ENCODE measurements at regions not wholly inside any gene's neighbourhood (a gene's known extent, or its start where the extent isn't known, plus 50 kb on each side); places are given as distances from the start of the nearest gene placed in this dataset.

- DNase-seq (ENCODE audit: low read depth) = peak; percentile 74
- peak overlapping the region; percentile 71 for H3K4me3 ChIP-seq (ENCODE audit: low read depth, low read length)
- TF ChIP-seq, protein P1, sequence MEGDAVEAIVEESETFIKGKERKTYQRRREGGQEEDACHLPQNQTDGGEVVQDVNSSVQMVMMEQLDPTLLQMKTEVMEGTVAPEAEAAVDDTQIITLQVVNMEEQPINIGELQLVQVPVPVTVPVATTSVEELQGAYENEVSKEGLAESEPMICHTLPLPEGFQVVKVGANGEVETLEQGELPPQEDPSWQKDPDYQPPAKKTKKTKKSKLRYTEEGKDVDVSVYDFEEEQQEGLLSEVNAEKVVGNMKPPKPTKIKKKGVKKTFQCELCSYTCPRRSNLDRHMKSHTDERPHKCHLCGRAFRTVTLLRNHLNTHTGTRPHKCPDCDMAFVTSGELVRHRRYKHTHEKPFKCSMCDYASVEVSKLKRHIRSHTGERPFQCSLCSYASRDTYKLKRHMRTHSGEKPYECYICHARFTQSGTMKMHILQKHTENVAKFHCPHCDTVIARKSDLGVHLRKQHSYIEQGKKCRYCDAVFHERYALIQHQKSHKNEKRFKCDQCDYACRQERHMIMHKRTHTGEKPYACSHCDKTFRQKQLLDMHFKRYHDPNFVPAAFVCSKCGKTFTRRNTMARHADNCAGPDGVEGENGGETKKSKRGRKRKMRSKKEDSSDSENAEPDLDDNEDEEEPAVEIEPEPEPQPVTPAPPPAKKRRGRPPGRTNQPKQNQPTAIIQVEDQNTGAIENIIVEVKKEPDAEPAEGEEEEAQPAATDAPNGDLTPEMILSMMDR (conservative IDR thresholded peaks at IDR 0.05; ENCODE audit: low read depth, low read length) = no peak
Measured at GRCh38 chr3:27632431-27633223, 89.5 kb downstream of the EOMES start.

GRCh38 chr3:27630885-27631284 is 91.2 kb downstream of the EOMES start:
- no peak overlapping the region for H3K4me3 ChIP-seq (ENCODE audit: low read depth, low read length)
- DNase-seq (ENCODE audit: low read depth) = peak; percentile 36
- TF ChIP-seq, protein P1 (conservative IDR thresholded peaks at IDR 0.05; ENCODE audit: low read depth, low read length) = no peak

DNA sequence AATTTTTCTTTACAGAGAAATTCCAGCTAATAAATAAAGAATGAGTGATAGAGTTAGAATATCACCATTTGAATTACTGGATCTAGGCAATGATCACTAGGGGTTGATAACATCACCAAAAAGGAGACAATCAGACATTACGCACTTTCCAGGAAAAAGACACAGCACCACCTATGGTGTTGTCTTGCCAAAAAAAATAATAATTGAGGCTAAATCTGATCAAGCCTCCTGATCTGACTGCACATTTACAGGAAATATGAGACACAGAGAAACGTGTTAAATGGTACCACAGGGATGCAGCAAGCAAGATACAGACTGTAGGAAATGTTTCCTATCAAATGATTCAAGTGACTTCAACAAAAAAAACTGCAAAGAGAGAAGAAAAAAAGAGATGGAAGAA is 92.8 kb downstream of the EOMES start:
- peak; percentile 28 for DNase-seq (ENCODE audit: low read depth)
- H3K4me3 ChIP-seq (ENCODE audit: low read depth, low read length) = no peak overlapping the region
- TF ChIP-seq, protein P1 (conservative IDR thresholded peaks at IDR 0.05; ENCODE audit: low read depth, low read length) = no peak

- no peak overlapping the region for H3K4me3 ChIP-seq (ENCODE audit: low read depth, low read length)
- no peak for DNase-seq (ENCODE audit: low read depth)
- TF ChIP-seq, protein P1 (conservative IDR thresholded peaks at IDR 0.05; ENCODE audit: low read depth, low read length) = no peak
Measured at GRCh38 chr3:27628026-27628750, 93.9 kb downstream of the EOMES start.

DNA sequence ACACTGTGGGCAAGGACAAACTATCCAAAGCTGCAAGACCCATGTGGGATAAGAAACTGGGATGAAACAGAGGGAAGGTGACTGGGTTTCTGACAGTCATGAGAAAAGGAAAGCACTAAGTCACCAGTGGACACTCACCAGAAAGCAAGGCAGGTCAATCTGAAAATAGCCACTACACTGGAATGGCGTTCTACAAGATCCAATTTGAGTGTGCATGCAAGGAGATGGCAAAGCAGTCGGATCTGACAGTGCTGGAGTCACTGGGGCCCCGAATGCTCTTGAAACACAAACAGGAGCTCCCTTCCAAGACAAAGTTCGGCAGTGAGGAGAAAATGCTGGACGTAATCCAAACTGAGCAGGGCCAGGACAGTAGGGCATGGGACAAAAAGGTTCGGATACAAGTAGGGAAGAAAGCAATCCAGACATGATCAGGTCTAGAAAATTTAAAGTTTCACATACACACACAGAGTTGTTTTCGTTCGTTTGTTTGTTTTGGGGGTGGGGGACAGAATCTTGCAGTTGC is 95.5 kb downstream of the EOMES start:
- no peak overlapping the region for H3K4me3 ChIP-seq (ENCODE audit: low read depth, low read length)
- no peak for DNase-seq (ENCODE audit: low read depth)
- TF ChIP-seq, protein P1 (conservative IDR thresholded peaks at IDR 0.05; ENCODE audit: low read depth, low read length) = no peak

GRCh38 chr3:27625864-27626263 is 96.3 kb downstream of the EOMES start:
- no peak overlapping the region for H3K4me3 ChIP-seq (ENCODE audit: low read depth, low read length)
- TF ChIP-seq, protein P1 (conservative IDR thresholded peaks at IDR 0.05; ENCODE audit: low read depth, low read length) = no peak
- DNase-seq (ENCODE audit: low read depth) = peak; percentile 39
